Adrenal gland (tissue), 5 donors: ENCODE measurements at regions not wholly inside any gene's neighbourhood (a gene's known extent, or its start where the extent isn't known, plus 50 kb on each side); places are given as distances from the start of the nearest gene placed in this dataset.

Experiments
- POLR2A ChIP-seq, 2 donors: fragments of 450-650 bp; IDR thresholded peaks; one replicate each; pipeline ENCODE4 v1.6.1; 2017; ENCODE audit warnings: antibody characterized with exemption in 2 of 2, mild to moderate bottlenecking in 2 of 2, moderate library complexity in 1 of 2
- TF ChIP-seq, protein P1 (sequence below), 6 experiments: fragments of 450-650 bp in 4 of 6; fragments of 200-600 bp in 2 of 6; sonication (generic) in 1 of 6; IDR thresholded peaks; 1 replicate in 5 of 6; 2 replicates in 1 of 6; pipeline versions ENCODE4 v1.5.1 to v1.8.0; 2016 to 2021; ENCODE audit warnings: antibody characterized with exemption in 6 of 6, mild to moderate bottlenecking in 2 of 6, moderate library complexity in 1 of 6
- donor health status: DM: no; HTN: no; CAD: no.

GRCh38 chr2:116340690-116341089 is 1473.8 kb upstream of the DDX18 start:
- TF ChIP-seq, protein P1, sequence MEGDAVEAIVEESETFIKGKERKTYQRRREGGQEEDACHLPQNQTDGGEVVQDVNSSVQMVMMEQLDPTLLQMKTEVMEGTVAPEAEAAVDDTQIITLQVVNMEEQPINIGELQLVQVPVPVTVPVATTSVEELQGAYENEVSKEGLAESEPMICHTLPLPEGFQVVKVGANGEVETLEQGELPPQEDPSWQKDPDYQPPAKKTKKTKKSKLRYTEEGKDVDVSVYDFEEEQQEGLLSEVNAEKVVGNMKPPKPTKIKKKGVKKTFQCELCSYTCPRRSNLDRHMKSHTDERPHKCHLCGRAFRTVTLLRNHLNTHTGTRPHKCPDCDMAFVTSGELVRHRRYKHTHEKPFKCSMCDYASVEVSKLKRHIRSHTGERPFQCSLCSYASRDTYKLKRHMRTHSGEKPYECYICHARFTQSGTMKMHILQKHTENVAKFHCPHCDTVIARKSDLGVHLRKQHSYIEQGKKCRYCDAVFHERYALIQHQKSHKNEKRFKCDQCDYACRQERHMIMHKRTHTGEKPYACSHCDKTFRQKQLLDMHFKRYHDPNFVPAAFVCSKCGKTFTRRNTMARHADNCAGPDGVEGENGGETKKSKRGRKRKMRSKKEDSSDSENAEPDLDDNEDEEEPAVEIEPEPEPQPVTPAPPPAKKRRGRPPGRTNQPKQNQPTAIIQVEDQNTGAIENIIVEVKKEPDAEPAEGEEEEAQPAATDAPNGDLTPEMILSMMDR (IDR thresholded peaks at IDR 0.05), result no peak
- no peak for TF ChIP-seq POLR2A (IDR thresholded peaks at IDR 0.05)
